RWPE2 (cell line): ENCODE measurements at regions not wholly inside any gene's neighbourhood (a gene's known extent, or its start where the extent isn't known, plus 50 kb on each side); places are given as distances from the start of the nearest gene placed in this dataset.

Experiments used
- ATAC-seq: fragments of 200-7000 bp; cut with Tn5 transposase; 3 replicates; pipeline ENCODE4 v1.9.1; 2021; ENCODE audit warnings: low read depth
- DNase-seq: peaks from one replicate; pipeline ENCODE4 v3.0.0-alpha.2; 2020; ENCODE audit warnings: low spot score
- H3K27ac ChIP-seq: fragments of 450-650 bp; 2 replicates; pipeline ENCODE4 v1.5.1; 2017; ENCODE audit warnings: mild to moderate bottlenecking; ENCODE audit not compliant: poor library complexity, severe bottlenecking
- H3K27me3 ChIP-seq: fragments of 250-450 bp; sonication (Bioruptor Pico); 2 replicates; pipeline ENCODE4 v1.5.1; 2021; ENCODE audit warnings: mild to moderate bottlenecking, moderate library complexity; ENCODE audit not compliant: insufficient read depth, poor library complexity, severe bottlenecking
- H3K36me3 ChIP-seq: fragments of 250-450 bp; sonication (Bioruptor Pico); 2 replicates; pipeline ENCODE4 v1.5.1; 2020; ENCODE audit warnings: low read depth, mild to moderate bottlenecking, moderate library complexity
- H3K4me1 ChIP-seq: fragments of 250-450 bp; sonication (Bioruptor Pico); 2 replicates; pipeline ENCODE4 v1.5.1; 2021; ENCODE audit warnings: mild to moderate bottlenecking, moderate library complexity; ENCODE audit not compliant: insufficient read depth, poor library complexity, severe bottlenecking
- H3K4me3 ChIP-seq: fragments of 250-450 bp; sonication (Bioruptor Pico); 2 replicates; pipeline ENCODE4 v1.5.1; 2021; ENCODE audit warnings: mild to moderate bottlenecking, moderate library complexity; ENCODE audit not compliant: severe bottlenecking
- H3K9me3 ChIP-seq: fragments of 250-450 bp; sonication (Bioruptor Pico); 2 replicates; pipeline ENCODE4 v1.5.1; 2021; ENCODE audit warnings: mild to moderate bottlenecking, moderate library complexity; ENCODE audit not compliant: severe bottlenecking
- TF ChIP-seq, protein P1 (sequence below): fragments of 450-650 bp; IDR thresholded peaks from one replicate; pipeline ENCODE4 v1.5.1; 2017; ENCODE audit warnings: mild to moderate bottlenecking, moderate library complexity; ENCODE audit not compliant: poor library complexity, severe bottlenecking

DNA sequence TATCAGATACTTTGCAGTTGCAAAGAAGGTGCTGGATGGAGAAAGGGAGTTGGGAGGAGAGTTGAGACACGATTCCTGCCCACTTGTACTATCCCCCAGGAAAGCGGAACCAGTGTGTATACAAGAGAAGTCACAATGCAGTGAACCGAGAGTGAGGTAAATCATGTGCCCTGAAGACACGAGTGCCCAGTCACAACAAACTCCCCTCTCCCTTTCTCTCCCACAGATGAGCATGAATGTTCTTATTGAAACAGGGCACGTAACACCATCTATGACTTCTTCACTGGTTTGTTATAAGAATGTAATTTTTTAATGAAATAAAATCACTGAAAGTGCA, 155.7 kb downstream of the IRS1 start:
- ATAC-seq (no peak), DNase-seq (no peak)
- no peaks in the 10 kb centered on the region for H3K4me1 ChIP-seq
- no peak overlapping the region for H3K27ac ChIP-seq
- H3K4me3 ChIP-seq, result no peak overlapping the region
- H3K27me3 ChIP-seq, result no peaks in the 10 kb centered on the region
- 0 out of 2 replicates have a peak, but pooled peaks cover under 1% of the 10 kb centered on the region for H3K36me3 ChIP-seq
- no peaks in the 10 kb centered on the region for H3K9me3 ChIP-seq
- TF ChIP-seq, protein P1, sequence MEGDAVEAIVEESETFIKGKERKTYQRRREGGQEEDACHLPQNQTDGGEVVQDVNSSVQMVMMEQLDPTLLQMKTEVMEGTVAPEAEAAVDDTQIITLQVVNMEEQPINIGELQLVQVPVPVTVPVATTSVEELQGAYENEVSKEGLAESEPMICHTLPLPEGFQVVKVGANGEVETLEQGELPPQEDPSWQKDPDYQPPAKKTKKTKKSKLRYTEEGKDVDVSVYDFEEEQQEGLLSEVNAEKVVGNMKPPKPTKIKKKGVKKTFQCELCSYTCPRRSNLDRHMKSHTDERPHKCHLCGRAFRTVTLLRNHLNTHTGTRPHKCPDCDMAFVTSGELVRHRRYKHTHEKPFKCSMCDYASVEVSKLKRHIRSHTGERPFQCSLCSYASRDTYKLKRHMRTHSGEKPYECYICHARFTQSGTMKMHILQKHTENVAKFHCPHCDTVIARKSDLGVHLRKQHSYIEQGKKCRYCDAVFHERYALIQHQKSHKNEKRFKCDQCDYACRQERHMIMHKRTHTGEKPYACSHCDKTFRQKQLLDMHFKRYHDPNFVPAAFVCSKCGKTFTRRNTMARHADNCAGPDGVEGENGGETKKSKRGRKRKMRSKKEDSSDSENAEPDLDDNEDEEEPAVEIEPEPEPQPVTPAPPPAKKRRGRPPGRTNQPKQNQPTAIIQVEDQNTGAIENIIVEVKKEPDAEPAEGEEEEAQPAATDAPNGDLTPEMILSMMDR, result no peak

DNA sequence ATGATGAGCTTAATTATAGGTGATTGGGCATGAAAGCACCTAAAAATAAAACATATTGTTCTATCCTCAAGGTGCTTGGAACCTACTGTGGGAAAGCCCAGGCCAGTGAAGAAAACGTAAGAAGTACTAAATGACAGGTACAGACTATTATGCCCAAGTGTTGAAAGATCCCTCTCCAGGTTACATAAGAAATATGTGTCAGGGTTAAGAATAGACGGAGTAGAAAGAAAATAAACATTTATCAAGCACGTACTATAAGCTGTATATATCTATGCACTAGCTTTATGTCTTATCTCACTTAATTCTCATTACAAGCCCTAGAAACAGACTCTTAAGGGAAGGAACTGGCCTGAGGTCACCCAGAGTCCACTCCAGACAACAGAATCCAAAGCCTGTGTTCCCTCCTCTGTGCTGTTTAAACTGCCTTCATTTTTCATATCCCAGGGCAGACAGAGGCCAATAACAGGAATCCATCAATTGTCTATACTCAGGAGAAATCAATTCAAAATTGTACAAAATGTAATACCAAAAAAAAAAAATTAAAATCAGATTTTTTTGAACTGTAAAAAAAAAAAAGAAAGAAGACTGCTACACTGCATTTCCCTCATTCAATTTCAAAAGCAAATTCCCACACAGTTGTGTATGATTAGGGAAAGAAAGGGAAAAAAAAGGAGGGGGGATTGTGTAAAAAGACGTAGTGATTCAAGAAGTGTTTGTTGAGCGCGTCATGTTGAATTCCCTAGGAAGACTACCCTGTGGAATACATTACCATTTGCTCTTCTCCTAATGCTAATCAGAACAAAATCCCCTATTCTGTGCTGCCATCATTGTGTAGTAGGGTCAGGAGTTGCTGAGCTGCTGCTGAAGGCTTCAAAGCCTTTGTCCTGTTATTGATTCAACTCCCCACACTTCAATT, 156.3 kb downstream of the IRS1 start:
- Histone ChIP-seq H3K27me3 (no peaks in the 10 kb centered on the region), H3K36me3 (no peaks in the 10 kb centered on the region), H3K9me3 (no peaks in the 10 kb centered on the region), H3K4me3 (no peak overlapping the region), H3K4me1 (no peaks in the 10 kb centered on the region), H3K27ac (no peak overlapping the region)
- TF ChIP-seq, protein P1, result no peak
- ATAC-seq (no peak), DNase-seq (no peak)

DNA sequence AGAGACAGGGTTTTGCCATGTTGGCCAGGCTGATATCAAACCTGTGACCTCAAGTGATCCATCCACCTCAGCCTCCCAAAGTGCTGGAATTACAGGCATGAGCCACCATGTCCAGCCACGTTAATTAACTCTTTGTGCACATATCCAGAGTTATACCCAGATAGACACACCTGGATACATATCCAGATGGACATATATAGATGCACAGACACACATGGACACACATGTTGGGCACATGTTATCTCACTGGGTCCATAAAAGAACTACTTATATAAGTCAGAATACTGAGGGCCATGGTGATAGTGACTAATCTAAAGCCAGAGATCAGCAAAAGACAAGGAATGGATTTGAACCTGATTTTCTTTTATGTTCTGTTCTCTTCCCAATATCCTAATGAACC, 158.6 kb downstream of the IRS1 start:
- TF ChIP-seq, protein P1, result no peak
- H3K27ac ChIP-seq, result no peak overlapping the region

DNA sequence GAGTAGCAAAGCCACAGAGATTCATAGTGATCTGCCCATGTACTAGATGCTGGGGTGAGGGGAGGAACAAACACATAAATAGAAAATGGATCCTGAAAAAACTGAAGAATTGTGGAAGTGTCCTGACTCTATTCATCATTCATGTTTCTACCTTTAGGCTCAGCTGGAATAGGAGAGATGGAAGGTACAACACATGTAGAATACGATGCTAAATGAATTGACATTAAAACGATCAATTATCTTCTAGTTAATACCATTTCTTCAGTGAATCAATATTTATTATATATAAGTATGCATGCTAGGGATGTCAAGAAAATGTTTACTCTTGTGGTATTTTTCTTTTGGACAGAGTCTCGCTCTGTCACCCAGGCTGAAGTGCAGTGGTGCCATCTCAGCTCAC, 159.1 kb downstream of the IRS1 start:
- no peaks in the 10 kb centered on the region for H3K4me1 ChIP-seq
- no peak overlapping the region for H3K4me3 ChIP-seq
- no peak overlapping the region for H3K27ac ChIP-seq
- no peaks in the 10 kb centered on the region for H3K9me3 ChIP-seq
- H3K36me3 ChIP-seq, result no peaks in the 10 kb centered on the region
- no peak for ATAC-seq
- TF ChIP-seq, protein P1, result no peak
- H3K27me3 ChIP-seq, result no peaks in the 10 kb centered on the region
- no peak for DNase-seq

More for the DNA sequence above, 158.6 kb downstream of the IRS1 start:
- no peak for DNase-seq
- no peak for ATAC-seq
- no peaks in the 10 kb centered on the region for H3K9me3 ChIP-seq
- no peak overlapping the region for H3K4me3 ChIP-seq
- H3K36me3 ChIP-seq, result no peaks in the 10 kb centered on the region
- H3K4me1 ChIP-seq, result no peaks in the 10 kb centered on the region
- H3K27me3 ChIP-seq, result no peaks in the 10 kb centered on the region

DNA sequence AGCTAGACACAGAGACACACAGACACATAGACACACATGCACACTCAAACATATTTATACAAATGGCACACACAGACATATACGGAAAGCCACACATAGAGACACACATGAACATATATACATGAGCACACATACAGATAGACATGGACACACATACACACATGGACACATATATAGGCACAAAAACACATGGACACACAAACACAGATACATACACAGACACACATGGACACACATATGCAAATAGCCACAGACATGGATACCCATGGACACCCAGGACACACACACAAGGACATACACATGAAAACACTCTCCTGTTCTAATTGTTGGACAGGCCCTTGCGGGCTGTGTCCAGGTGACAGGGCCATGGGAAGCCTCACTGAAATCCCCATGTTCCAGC, 160.1 kb downstream of the IRS1 start:
- ATAC-seq (no peak), DNase-seq (no peak)
- Histone ChIP-seq H3K9me3 (no peaks in the 10 kb centered on the region), H3K27ac (no peak overlapping the region), H3K4me3 (no peak overlapping the region), H3K36me3 (no peaks in the 10 kb centered on the region), H3K4me1 (no peaks in the 10 kb centered on the region), H3K27me3 (no peaks in the 10 kb centered on the region)
- TF ChIP-seq, protein P1, result no peak
